ENCODE measurements at regions not wholly inside any gene's neighbourhood (a gene's known extent, or its start where the extent isn't known, plus 50 kb on each side); places are given as distances from the start of the nearest gene placed in this dataset.

DNA sequence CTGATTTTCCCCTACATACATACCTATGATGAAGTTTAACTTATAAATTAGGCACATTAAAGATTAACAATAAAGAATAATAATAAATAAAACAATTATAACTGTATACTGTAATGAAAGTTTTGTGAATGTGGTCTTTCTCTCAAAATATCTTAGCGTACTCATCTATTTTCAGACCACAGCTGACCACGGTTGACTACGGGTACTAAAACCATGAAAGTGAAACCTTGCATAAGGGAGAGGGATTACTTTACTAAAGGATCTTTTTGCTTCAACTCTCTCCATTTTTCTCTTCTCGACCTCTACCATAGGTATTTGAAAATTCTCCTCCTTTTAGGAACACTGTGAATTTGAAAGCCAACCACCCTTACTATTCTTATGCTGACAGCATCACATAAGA, 475.5 kb downstream of the CETN3 start:
- Histone ChIP-seq H3K4me3 (ENCODE audit: insufficient read depth, low read depth, low read length, poor library complexity, severe bottlenecking) (no peak overlapping the region), H3K27ac (ENCODE audit: insufficient read depth, low read length, poor library complexity, severe bottlenecking) (no peak overlapping the region), H3K4me1 (ENCODE audit: control insufficient read depth, insufficient read depth, low read length, poor library complexity, severe bottlenecking) (no peaks in the 10 kb centered on the region), H3K36me3 (ENCODE audit: control insufficient read depth, insufficient read depth, low read length) (no peaks in the 10 kb centered on the region), H3K9me3 (ENCODE audit: control insufficient read depth, low read length) (no peaks in the 10 kb centered on the region), H3K27me3 (replicated peaks; ENCODE audit: control insufficient read depth, insufficient read depth, low read length, poor library complexity, severe bottlenecking) (no peaks in the 10 kb centered on the region)
- DNase-seq, result no peak

DNA sequence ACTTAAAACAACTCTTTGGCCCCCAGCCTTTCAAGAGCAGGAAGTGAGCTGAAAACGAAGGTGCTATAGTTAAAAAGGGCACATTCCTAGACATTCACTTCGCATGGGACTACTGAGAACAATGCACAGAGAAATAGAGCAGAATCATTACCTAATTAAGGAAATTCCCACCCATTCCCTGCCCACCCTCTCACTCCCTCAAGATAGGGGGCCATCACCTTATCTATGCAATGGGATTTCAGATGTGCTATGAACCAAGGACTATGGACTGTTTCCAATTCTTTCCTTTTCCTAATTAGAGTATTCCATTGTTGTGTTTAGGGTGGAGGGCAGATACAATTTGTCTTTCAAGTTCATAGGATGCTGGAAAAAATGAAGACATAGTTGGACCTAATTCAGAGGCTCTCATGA, 476.8 kb downstream of the CETN3 start:
- no peaks in the 10 kb centered on the region for H3K9me3 ChIP-seq (ENCODE audit: control insufficient read depth, low read length)
- no peaks in the 10 kb centered on the region for H3K27me3 ChIP-seq (replicated peaks; ENCODE audit: control insufficient read depth, insufficient read depth, low read length, poor library complexity, severe bottlenecking)
- no peak overlapping the region for H3K4me3 ChIP-seq (ENCODE audit: insufficient read depth, low read depth, low read length, poor library complexity, severe bottlenecking)
- H3K36me3 ChIP-seq (ENCODE audit: control insufficient read depth, insufficient read depth, low read length), result no peaks in the 10 kb centered on the region
- H3K27ac ChIP-seq (ENCODE audit: insufficient read depth, low read length, poor library complexity, severe bottlenecking), result no peak overlapping the region
- DNase-seq, result no peak
- no peaks in the 10 kb centered on the region for H3K4me1 ChIP-seq (ENCODE audit: control insufficient read depth, insufficient read depth, low read length, poor library complexity, severe bottlenecking)

DNA sequence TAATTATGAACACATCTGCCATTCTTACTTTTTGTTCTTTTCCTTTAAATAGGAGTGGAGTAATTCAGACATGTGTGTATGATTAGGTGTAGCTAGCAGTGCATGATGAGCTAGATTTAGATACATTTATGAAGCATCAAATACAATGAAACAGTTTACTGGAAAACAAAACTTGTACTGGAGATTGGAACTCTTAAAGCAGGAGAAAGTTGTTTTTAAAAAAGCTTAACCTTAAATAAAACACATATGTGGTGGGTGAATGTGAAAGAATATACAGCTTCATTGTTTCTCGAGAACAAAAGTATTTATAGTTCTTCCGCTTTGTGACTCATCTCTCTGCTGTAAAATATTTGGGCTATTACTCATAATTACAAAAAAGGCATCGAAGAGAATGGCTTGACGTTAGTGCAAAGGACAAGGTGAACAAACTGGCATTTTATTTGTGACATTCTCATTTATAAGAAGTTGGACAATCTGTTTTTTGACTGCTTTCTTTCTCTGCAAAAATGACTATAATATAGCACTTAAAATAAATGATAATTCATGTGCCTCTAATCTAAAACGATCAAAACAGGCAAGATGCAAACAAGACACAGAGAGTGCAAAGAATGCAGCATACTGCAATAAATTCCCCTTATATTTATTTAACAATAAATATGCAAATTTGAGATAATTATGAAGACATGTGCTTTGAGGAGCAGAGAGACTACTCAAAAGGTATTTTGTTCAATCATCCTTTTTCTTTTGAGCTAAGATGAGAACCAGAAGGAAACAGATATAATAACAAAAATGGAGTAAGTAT, 478.8 kb downstream of the CETN3 start:
- Histone ChIP-seq H3K9me3 (ENCODE audit: control insufficient read depth, low read length) (no peaks in the 10 kb centered on the region), H3K4me1 (ENCODE audit: control insufficient read depth, insufficient read depth, low read length, poor library complexity, severe bottlenecking) (no peaks in the 10 kb centered on the region), H3K4me3 (ENCODE audit: insufficient read depth, low read depth, low read length, poor library complexity, severe bottlenecking) (no peak overlapping the region), H3K36me3 (ENCODE audit: control insufficient read depth, insufficient read depth, low read length) (no peaks in the 10 kb centered on the region), H3K27ac (ENCODE audit: insufficient read depth, low read length, poor library complexity, severe bottlenecking) (no peak overlapping the region), H3K27me3 (replicated peaks; ENCODE audit: control insufficient read depth, insufficient read depth, low read length, poor library complexity, severe bottlenecking) (no peaks in the 10 kb centered on the region)
- DNase-seq, result no peak

DNA sequence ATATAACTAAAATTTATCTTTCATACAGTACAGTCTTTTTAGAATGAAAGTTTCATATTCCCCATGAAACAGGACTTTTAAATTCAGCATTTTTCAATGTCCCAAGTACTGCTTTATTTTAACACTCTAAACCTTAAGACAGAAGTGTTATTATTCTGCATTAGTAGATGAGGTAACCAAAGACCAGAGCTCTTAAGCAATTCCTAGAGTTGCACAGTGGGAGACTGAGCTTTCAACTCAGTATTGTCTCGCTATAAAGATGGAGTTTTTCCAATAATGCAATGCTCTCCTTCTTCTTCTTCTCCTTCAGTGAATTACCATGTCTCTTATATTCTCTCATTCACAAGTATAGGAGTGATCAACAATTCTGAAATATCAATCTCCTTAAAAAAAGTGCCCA, 479.7 kb downstream of the CETN3 start:
- H3K36me3 ChIP-seq (ENCODE audit: control insufficient read depth, insufficient read depth, low read length), result no peaks in the 10 kb centered on the region
- DNase-seq, result no peak

DNA sequence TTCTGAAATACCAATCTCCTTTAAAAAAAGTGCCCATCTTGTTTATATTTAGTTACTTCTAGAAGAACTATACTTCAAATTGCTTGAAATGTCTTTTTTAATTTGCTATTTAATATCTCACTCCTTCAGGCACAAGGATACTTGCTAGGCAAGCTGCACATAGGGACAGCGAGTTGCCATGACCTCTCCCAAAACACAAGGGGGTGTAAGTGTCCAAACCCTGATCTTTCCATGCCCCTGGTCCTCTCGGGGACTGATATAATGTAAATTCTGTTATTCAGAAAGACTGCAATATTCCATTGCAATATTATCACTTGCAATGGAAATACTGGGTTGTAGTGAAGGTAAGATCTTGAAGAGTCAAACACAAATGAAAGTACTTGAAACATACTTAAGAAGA, 480.4 kb downstream of the CETN3 start:
- Histone ChIP-seq H3K36me3 (ENCODE audit: control insufficient read depth, insufficient read depth, low read length) (no peaks in the 10 kb centered on the region), H3K9me3 (ENCODE audit: control insufficient read depth, low read length) (no peaks in the 10 kb centered on the region), H3K4me1 (ENCODE audit: control insufficient read depth, insufficient read depth, low read length, poor library complexity, severe bottlenecking) (no peaks in the 10 kb centered on the region), H3K27ac (ENCODE audit: insufficient read depth, low read length, poor library complexity, severe bottlenecking) (no peak overlapping the region), H3K27me3 (replicated peaks; ENCODE audit: control insufficient read depth, insufficient read depth, low read length, poor library complexity, severe bottlenecking) (no peaks in the 10 kb centered on the region), H3K4me3 (ENCODE audit: insufficient read depth, low read depth, low read length, poor library complexity, severe bottlenecking) (no peak overlapping the region)
- no peak for DNase-seq

More for the DNA sequence above, 479.7 kb downstream of the CETN3 start:
- no peak overlapping the region for H3K27ac ChIP-seq (ENCODE audit: insufficient read depth, low read length, poor library complexity, severe bottlenecking)
- H3K27me3 ChIP-seq (replicated peaks; ENCODE audit: control insufficient read depth, insufficient read depth, low read length, poor library complexity, severe bottlenecking), result no peaks in the 10 kb centered on the region
- no peak overlapping the region for H3K4me3 ChIP-seq (ENCODE audit: insufficient read depth, low read depth, low read length, poor library complexity, severe bottlenecking)
- H3K9me3 ChIP-seq (ENCODE audit: control insufficient read depth, low read length), result no peaks in the 10 kb centered on the region
- H3K4me1 ChIP-seq (ENCODE audit: control insufficient read depth, insufficient read depth, low read length, poor library complexity, severe bottlenecking), result no peaks in the 10 kb centered on the region

DNA sequence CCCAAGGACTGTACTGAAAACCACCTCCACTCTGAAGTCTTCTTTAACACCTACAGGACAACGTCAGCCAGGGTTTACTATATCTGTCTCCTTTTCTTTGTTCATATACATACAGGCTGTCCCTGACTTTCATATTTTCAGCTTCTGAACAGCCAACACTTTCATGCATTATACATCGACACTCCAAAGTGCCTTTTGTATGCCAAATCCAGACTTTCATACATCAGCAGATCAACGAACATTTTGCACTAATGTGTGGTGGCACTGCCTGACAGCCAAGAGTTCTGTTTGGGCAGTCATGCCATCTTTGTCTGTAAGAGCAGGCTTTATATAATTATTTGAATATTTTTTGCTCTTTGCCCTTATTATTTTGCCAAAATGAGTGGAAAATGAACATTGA, 487.4 kb downstream of the CETN3 start:
- H3K27me3 ChIP-seq (replicated peaks; ENCODE audit: control insufficient read depth, insufficient read depth, low read length, poor library complexity, severe bottlenecking), result no peaks in the 10 kb centered on the region
- H3K9me3 ChIP-seq (ENCODE audit: control insufficient read depth, low read length), result no peaks in the 10 kb centered on the region
- H3K36me3 ChIP-seq (ENCODE audit: control insufficient read depth, insufficient read depth, low read length), result no peaks in the 10 kb centered on the region
- no peak overlapping the region for H3K4me3 ChIP-seq (ENCODE audit: insufficient read depth, low read depth, low read length, poor library complexity, severe bottlenecking)
- H3K4me1 ChIP-seq (ENCODE audit: control insufficient read depth, insufficient read depth, low read length, poor library complexity, severe bottlenecking), result no peaks in the 10 kb centered on the region
- H3K27ac ChIP-seq (ENCODE audit: insufficient read depth, low read length, poor library complexity, severe bottlenecking), result no peak overlapping the region
- no peak for DNase-seq

DNA sequence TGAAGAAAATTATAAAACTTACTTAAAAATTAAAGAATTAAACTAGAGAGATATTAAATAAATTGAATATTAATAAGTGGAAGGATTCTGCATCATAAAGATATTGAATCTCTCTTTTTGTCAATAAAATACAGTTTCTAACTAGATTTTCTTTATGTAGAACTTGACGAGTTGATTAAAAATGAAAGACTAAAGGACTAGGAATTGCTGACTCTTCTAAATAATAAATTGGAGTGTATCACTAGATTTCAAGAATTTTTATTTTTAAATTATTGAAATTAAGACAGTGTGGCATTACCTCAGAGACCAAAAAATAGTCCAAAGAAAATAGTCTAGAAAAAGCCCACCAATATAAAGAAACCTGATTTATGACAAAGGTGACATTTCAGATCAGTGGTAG, 492.4 kb downstream of the CETN3 start:
- Histone ChIP-seq H3K27ac (ENCODE audit: insufficient read depth, low read length, poor library complexity, severe bottlenecking) (no peak overlapping the region), H3K4me1 (ENCODE audit: control insufficient read depth, insufficient read depth, low read length, poor library complexity, severe bottlenecking) (no peaks in the 10 kb centered on the region)

DNA sequence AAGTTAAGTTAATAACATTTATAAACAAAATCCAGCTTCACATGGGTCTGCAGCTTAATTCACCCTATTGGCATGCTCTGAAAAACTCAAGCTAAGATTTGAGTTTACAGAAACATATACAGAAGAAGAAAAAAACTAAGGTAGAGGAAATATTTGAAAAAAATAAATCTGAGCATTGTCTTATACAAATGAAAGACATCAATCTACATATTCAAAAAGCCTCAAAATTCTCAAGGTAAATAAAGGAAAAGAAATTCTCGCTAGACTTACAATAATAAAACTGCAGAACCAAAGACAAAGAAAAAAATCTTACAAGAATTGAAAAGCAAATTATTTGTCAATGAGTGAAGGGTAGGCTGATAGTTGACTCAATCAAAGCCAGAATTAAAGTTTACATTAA, 493.4 kb downstream of the CETN3 start:
- no peaks in the 10 kb centered on the region for H3K36me3 ChIP-seq (ENCODE audit: control insufficient read depth, insufficient read depth, low read length)
- no peaks in the 10 kb centered on the region for H3K4me1 ChIP-seq (ENCODE audit: control insufficient read depth, insufficient read depth, low read length, poor library complexity, severe bottlenecking)
- H3K27ac ChIP-seq (ENCODE audit: insufficient read depth, low read length, poor library complexity, severe bottlenecking), result no peak overlapping the region
- no peak overlapping the region for H3K4me3 ChIP-seq (ENCODE audit: insufficient read depth, low read depth, low read length, poor library complexity, severe bottlenecking)
- H3K9me3 ChIP-seq (ENCODE audit: control insufficient read depth, low read length), result no peaks in the 10 kb centered on the region
- H3K27me3 ChIP-seq (replicated peaks; ENCODE audit: control insufficient read depth, insufficient read depth, low read length, poor library complexity, severe bottlenecking), result no peaks in the 10 kb centered on the region
- no peak for DNase-seq

More for the DNA sequence above, 492.4 kb downstream of the CETN3 start:
- Histone ChIP-seq H3K36me3 (ENCODE audit: control insufficient read depth, insufficient read depth, low read length) (no peaks in the 10 kb centered on the region), H3K27me3 (replicated peaks; ENCODE audit: control insufficient read depth, insufficient read depth, low read length, poor library complexity, severe bottlenecking) (no peaks in the 10 kb centered on the region), H3K4me3 (ENCODE audit: insufficient read depth, low read depth, low read length, poor library complexity, severe bottlenecking) (no peak overlapping the region), H3K9me3 (ENCODE audit: control insufficient read depth, low read length) (no peaks in the 10 kb centered on the region)
- DNase-seq, result no peak

DNA sequence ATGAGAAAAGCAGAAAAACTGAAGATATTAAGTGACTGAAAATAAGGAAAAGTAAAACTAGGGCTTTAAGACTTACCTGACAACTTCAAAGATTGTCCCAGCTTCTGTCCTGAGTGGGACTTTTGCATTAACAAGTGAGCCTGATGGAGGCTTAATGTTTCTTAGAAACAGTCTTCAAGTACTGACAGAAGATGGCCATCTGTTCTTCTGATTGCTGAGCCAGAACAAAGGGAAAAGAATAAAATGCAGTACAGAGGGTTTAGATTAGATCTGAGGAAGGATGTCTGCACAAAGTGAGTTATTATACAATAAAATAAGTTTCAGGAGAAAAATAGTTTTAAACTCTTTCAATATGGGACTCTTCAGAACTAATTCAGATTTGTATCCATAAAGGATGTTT, 500.7 kb downstream of the CETN3 start:
- H3K9me3 ChIP-seq (ENCODE audit: control insufficient read depth, low read length), result no peaks in the 10 kb centered on the region
- no peaks in the 10 kb centered on the region for H3K4me1 ChIP-seq (ENCODE audit: control insufficient read depth, insufficient read depth, low read length, poor library complexity, severe bottlenecking)
- no peaks in the 10 kb centered on the region for H3K36me3 ChIP-seq (ENCODE audit: control insufficient read depth, insufficient read depth, low read length)
- H3K27me3 ChIP-seq (replicated peaks; ENCODE audit: control insufficient read depth, insufficient read depth, low read length, poor library complexity, severe bottlenecking), result no peaks in the 10 kb centered on the region
- no peak overlapping the region for H3K27ac ChIP-seq (ENCODE audit: insufficient read depth, low read length, poor library complexity, severe bottlenecking)
- no peak for DNase-seq
- H3K4me3 ChIP-seq (ENCODE audit: insufficient read depth, low read depth, low read length, poor library complexity, severe bottlenecking), result no peak overlapping the region

DNA sequence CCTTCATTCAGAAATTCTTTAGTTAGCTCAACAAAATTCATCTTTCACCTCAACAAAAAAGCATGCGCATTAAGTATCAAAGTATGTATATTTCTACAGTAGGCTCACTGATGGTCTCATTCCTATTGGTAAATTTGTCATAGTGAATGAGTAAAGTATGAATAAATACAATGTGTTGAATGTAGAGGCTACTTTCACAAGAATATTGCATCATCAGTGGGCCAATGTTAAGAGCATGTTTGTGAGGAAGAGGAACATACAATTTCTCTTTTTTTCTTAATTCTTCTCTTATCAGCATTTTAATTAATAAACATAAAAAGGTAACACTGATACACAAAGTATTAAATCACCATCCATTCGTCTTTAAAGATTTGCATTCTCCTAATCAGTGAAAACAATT, 505.1 kb downstream of the CETN3 start:
- H3K27ac ChIP-seq (ENCODE audit: insufficient read depth, low read length, poor library complexity, severe bottlenecking), result no peak overlapping the region
- H3K36me3 ChIP-seq (ENCODE audit: control insufficient read depth, insufficient read depth, low read length), result no peaks in the 10 kb centered on the region
- H3K4me3 ChIP-seq (ENCODE audit: insufficient read depth, low read depth, low read length, poor library complexity, severe bottlenecking), result no peak overlapping the region
- no peaks in the 10 kb centered on the region for H3K9me3 ChIP-seq (ENCODE audit: control insufficient read depth, low read length)
- H3K4me1 ChIP-seq (ENCODE audit: control insufficient read depth, insufficient read depth, low read length, poor library complexity, severe bottlenecking), result no peaks in the 10 kb centered on the region
- no peak for DNase-seq
- H3K27me3 ChIP-seq (replicated peaks; ENCODE audit: control insufficient read depth, insufficient read depth, low read length, poor library complexity, severe bottlenecking), result no peaks in the 10 kb centered on the region

Measured in effector memory CD4-positive, alpha-beta T cell (primary cell).